SH-SY5Y (cell line): ENCODE measurements at regions not wholly inside any gene's neighbourhood (a gene's known extent, or its start where the extent isn't known, plus 50 kb on each side); places are given as distances from the start of the nearest gene placed in this dataset.

Source experiments
- GATA2 ChIP-seq: IDR thresholded peaks from 2 replicates; pipeline ENCODE4 v1.6.1; 2011; ENCODE audit warnings: mild to moderate bottlenecking, low read depth, low read length
- GATA3 ChIP-seq: IDR thresholded peaks from 2 replicates; pipeline ENCODE4 v1.6.1; 2011; ENCODE audit warnings: low read depth, mild to moderate bottlenecking, low read length, moderate library complexity

DNA sequence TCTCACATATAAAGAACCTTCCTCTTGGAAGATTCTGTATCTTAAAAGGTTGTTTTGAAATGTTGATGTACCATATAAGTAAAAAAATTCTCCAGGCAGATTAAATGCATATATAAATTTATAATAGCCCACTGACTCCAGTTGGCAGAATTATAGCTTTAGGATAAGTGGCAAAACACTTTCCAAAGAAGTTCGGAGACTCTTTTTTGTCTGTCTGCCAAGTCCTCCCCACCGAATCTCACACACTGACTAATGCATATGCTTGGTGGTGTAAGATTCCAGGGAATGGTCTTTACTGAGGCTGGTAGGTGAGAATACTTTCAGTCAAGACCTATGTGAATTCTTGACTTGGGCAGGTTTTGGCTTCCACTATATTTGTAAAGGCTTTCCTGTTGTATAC, 724.3 kb upstream of the CXADR start:
- no peak for TF ChIP-seq GATA2
- no peak for TF ChIP-seq GATA3
